CD14-positive monocyte (primary cell): ENCODE measurements at regions not wholly inside any gene's neighbourhood (a gene's known extent, or its start where the extent isn't known, plus 50 kb on each side); places are given as distances from the start of the nearest gene placed in this dataset.

Experiments
- DNase-seq, 3 donors: peaks; one replicate each; pipeline ENCODE4 v3.0.0-alpha.2; 2011 to 2022
- H2AFZ ChIP-seq: 2 replicates; pipeline ENCODE4 v1.6.0; 2012; ENCODE audit warnings: mild to moderate bottlenecking, low read depth, low read length, inconsistent platforms; ENCODE audit not compliant: insufficient read depth, poor library complexity, severe bottlenecking
- H3K27ac ChIP-seq, 2 donors: 1 replicate in 1 of 2; 2 replicates in 1 of 2; pipeline ENCODE4 v1.5.1; 2012 to 2013; ENCODE audit warnings: low read length in 2 of 2, control low read depth in 1 of 2, inconsistent platforms in 1 of 2, low read depth in 1 of 2, mild to moderate bottlenecking in 1 of 2
- H3K27me3 ChIP-seq, 2 donors: one replicate each; pipeline versions ENCODE4 v1.6.0 to v1.6.1; 2011 to 2013; ENCODE audit warnings: low read length in 2 of 2; ENCODE audit not compliant: control insufficient read depth in 2 of 2, insufficient read depth in 2 of 2
- H3K36me3 ChIP-seq, 2 donors: replicated peaks in 1 of 2; 1 replicate in 1 of 2; 2 replicates in 1 of 2; pipeline versions ENCODE4 v1.5.1 to v1.6.1; 2012 to 2013; ENCODE audit warnings: low read length in 2 of 2, control low read depth in 1 of 2, inconsistent platforms in 1 of 2, mild to moderate bottlenecking in 1 of 2; ENCODE audit not compliant: insufficient read depth in 2 of 2, control insufficient read depth in 1 of 2
- H3K4me1 ChIP-seq, 2 donors: 1 replicate in 1 of 2; 2 replicates in 1 of 2; pipeline versions ENCODE4 v1.5.1 to v1.6.1; 2012 to 2013; ENCODE audit warnings: low read length in 2 of 2, control low read depth in 1 of 2, inconsistent platforms in 1 of 2, mild to moderate bottlenecking in 1 of 2, moderate library complexity in 1 of 2; ENCODE audit not compliant: insufficient read depth in 2 of 2, control insufficient read depth in 1 of 2
- H3K4me2 ChIP-seq: replicated peaks from 2 replicates; pipeline ENCODE3; 2012; ENCODE audit warnings: low read length, moderate library complexity, mild to moderate bottlenecking; ENCODE audit not compliant: poor library complexity, severe bottlenecking; ENCODE audit errors: extremely low read depth
- H3K4me3 ChIP-seq, 3 experiments: fragments of 200-600 bp in 1 of 3; sonication (generic) in 1 of 3; replicated peaks in 1 of 3; 1 replicate in 2 of 3; 2 replicates in 1 of 3; pipeline ENCODE4 v1.5.1; 2011 to 2013; ENCODE audit warnings: low read length in 3 of 3, mild to moderate bottlenecking in 3 of 3, control low read depth in 2 of 3, low read depth in 2 of 3, inconsistent platforms in 1 of 3, moderate library complexity in 1 of 3
- H3K79me2 ChIP-seq: 2 replicates; pipeline ENCODE4 v1.6.0; 2012; ENCODE audit warnings: mild to moderate bottlenecking, control low read depth, inconsistent platforms, low read length, moderate library complexity; ENCODE audit not compliant: insufficient read depth
- H3K9ac ChIP-seq: 2 replicates; pipeline ENCODE4 v1.6.0; 2017; ENCODE audit warnings: low read length, mild to moderate bottlenecking; ENCODE audit not compliant: insufficient read depth, poor library complexity, severe bottlenecking
- H3K9me3 ChIP-seq, 2 donors: replicated peaks in 1 of 2; 1 replicate in 1 of 2; 2 replicates in 1 of 2; pipeline versions ENCODE4 v1.5.1 to v1.6.1; 2012 to 2013; ENCODE audit warnings: low read length in 2 of 2, control low read depth in 1 of 2; ENCODE audit not compliant: control insufficient read depth in 1 of 2, insufficient read depth in 1 of 2
- H4K20me1 ChIP-seq: 2 replicates; pipeline ENCODE4 v1.6.0; 2012; ENCODE audit warnings: mild to moderate bottlenecking, low read length, control low read depth, moderate library complexity; ENCODE audit not compliant: insufficient read depth
- H3K27ac Mint-ChIP-seq, 7 donors: one replicate each; pipeline ENCODE4 v1.8.0; 2020; ENCODE audit warnings: mild to moderate bottlenecking in 7 of 7, mixed read lengths in 7 of 7, moderate library complexity in 6 of 7, inconsistent platforms in 2 of 7
- H3K27me3 Mint-ChIP-seq, 3 donors: one replicate each; pipeline ENCODE4 v1.8.0; 2021 to 2022; ENCODE audit warnings: low read depth in 3 of 3, mild to moderate bottlenecking in 3 of 3, mixed read lengths in 3 of 3, moderate library complexity in 3 of 3, inconsistent platforms in 1 of 3
- H3K36me3 Mint-ChIP-seq, 2 donors: one replicate each; pipeline ENCODE4 v1.8.0; 2020; ENCODE audit warnings: mixed read lengths in 2 of 2, inconsistent platforms in 1 of 2, mild to moderate bottlenecking in 1 of 2
- H3K4me1 Mint-ChIP-seq: one replicate; pipeline ENCODE4 v1.8.0; 2020; ENCODE audit warnings: mild to moderate bottlenecking, mixed read lengths
- H3K4me3 Mint-ChIP-seq, 2 donors: one replicate each; pipeline ENCODE4 v1.8.0; 2020; ENCODE audit warnings: mild to moderate bottlenecking in 2 of 2, mixed read lengths in 2 of 2, moderate library complexity in 1 of 2
- H3K9me3 Mint-ChIP-seq, 7 donors: one replicate each; pipeline ENCODE4 v1.8.0; 2020 to 2022; ENCODE audit warnings: mixed read lengths in 7 of 7, mild to moderate bottlenecking in 6 of 7, moderate library complexity in 6 of 7, inconsistent platforms in 2 of 7
- WGBS: methylation state at CpG from one replicate; pipeline ENCODE4 v1.1.5; 2013; ENCODE audit warnings: missing lambda C conversion rate; ENCODE audit not compliant: insufficient coverage; 5-methylcytosine and 5-hydroxymethylcytosine counted together
- intact Hi-C, 2 donors: fragments of 100-400 bp; cut with micrococcal nuclease; formaldehyde crosslinking; loops; one replicate each; pipeline versions ENCODE4 v1.15.0 to v1.15.1; 2023
- TF ChIP-seq, protein P1 (sequence below): fragments of 200-600 bp; IDR thresholded peaks from one replicate; pipeline ENCODE4 v1.8.0; 2022; ENCODE audit warnings: antibody characterized with exemption, mild to moderate bottlenecking

DNA sequence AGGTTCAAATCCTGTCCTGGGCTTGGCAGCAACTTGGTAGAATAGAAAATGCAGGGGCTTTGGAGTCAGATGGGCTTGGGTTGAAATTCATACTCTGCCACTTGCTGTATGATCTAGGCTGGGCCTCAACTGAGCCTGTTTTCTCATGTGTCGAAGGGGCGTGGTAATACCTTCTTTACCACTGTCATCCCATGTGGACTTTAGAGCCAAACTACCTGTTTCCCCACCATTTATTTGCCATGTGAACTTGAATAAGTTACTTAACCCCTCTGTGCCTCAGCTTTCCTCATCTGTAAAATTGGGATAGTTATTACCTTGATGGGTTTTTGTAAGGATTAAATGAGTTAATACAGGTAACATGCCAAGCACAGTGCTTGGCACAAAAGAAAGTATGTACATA is 106.0 kb downstream of the COPRS start:
- H3K36me3 ChIP-seq = no peaks in the 10 kb centered on the region
- no peaks in the 10 kb centered on the region for H3K27me3 ChIP-seq
- Mint-ChIP-seq H3K4me3 (no peak overlapping the region), H3K36me3 (no peaks in the 10 kb centered on the region), H3K4me1 (no peaks in the 10 kb centered on the region), H3K27me3 (peaks cover 0 to 9% (median 2%) of the 10 kb centered on the region in 3 donors), H3K27ac (peak overlapping the region in 1 of 7 donors; percentile 45), H3K9me3 (peaks cover 0 to 4% (median 0%) of the 10 kb centered on the region in 7 donors)
- no peak overlapping the region for H3K27ac ChIP-seq
- no peak for DNase-seq
- WGBS = no CpG with 5 or more reads among the region's 2 CpGs
- no peak overlapping the region for H3K9ac ChIP-seq
- no peaks in the 10 kb centered on the region for H3K79me2 ChIP-seq
- TF ChIP-seq, protein P1, sequence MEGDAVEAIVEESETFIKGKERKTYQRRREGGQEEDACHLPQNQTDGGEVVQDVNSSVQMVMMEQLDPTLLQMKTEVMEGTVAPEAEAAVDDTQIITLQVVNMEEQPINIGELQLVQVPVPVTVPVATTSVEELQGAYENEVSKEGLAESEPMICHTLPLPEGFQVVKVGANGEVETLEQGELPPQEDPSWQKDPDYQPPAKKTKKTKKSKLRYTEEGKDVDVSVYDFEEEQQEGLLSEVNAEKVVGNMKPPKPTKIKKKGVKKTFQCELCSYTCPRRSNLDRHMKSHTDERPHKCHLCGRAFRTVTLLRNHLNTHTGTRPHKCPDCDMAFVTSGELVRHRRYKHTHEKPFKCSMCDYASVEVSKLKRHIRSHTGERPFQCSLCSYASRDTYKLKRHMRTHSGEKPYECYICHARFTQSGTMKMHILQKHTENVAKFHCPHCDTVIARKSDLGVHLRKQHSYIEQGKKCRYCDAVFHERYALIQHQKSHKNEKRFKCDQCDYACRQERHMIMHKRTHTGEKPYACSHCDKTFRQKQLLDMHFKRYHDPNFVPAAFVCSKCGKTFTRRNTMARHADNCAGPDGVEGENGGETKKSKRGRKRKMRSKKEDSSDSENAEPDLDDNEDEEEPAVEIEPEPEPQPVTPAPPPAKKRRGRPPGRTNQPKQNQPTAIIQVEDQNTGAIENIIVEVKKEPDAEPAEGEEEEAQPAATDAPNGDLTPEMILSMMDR = no peak
- H2AFZ ChIP-seq = no peak overlapping the region
- no peaks in the 10 kb centered on the region for H4K20me1 ChIP-seq
- H3K4me1 ChIP-seq = no peaks in the 10 kb centered on the region
- H3K9me3 ChIP-seq = no peaks in the 10 kb centered on the region
- H3K4me2 ChIP-seq = no peak overlapping the region
- H3K4me3 ChIP-seq = no peak overlapping the region
- intact Hi-C loops = no loop called here

- H3K4me1 Mint-ChIP-seq = no peaks in the 10 kb centered on the region
- DNase-seq = no peak
- H3K27ac ChIP-seq = no peak overlapping the region
- no peak overlapping the region for H3K27ac Mint-ChIP-seq
- no peak overlapping the region for H2AFZ ChIP-seq
- no peaks in the 10 kb centered on the region for H3K36me3 ChIP-seq
- H3K9me3 Mint-ChIP-seq = peaks cover 0 to 4% (median 0%) of the 10 kb centered on the region in 7 donors
- H3K36me3 Mint-ChIP-seq = no peaks in the 10 kb centered on the region
- intact Hi-C loops = no loop called here
- H3K79me2 ChIP-seq = no peaks in the 10 kb centered on the region
- no peak overlapping the region for H3K4me3 ChIP-seq
- WGBS = 95% methylated on average over 5 of the region's 6 CpGs
- H3K27me3 ChIP-seq = no peaks in the 10 kb centered on the region
- no peaks in the 10 kb centered on the region for H3K9me3 ChIP-seq
- TF ChIP-seq, protein P1 = no peak
- no peak overlapping the region for H3K9ac ChIP-seq
- no peaks in the 10 kb centered on the region for H3K4me1 ChIP-seq
- H3K4me2 ChIP-seq = no peak overlapping the region
- peaks cover 0 to 9% (median 2%) of the 10 kb centered on the region in 3 donors for H3K27me3 Mint-ChIP-seq
- no peak overlapping the region for H3K4me3 Mint-ChIP-seq
- H4K20me1 ChIP-seq = no peaks in the 10 kb centered on the region
Measured at GRCh38 chr17:31752584-31752983, 106.5 kb downstream of the COPRS start.
